ENCODE measurements at regions not wholly inside any gene's neighbourhood (a gene's known extent, or its start where the extent isn't known, plus 50 kb on each side); places are given as distances from the start of the nearest gene placed in this dataset.
"Not testable (repeated sequence)": the region's sequence is repeated elsewhere in the genome, so short reads cannot be mapped to it uniquely, and the experiment has no call there.

DNA sequence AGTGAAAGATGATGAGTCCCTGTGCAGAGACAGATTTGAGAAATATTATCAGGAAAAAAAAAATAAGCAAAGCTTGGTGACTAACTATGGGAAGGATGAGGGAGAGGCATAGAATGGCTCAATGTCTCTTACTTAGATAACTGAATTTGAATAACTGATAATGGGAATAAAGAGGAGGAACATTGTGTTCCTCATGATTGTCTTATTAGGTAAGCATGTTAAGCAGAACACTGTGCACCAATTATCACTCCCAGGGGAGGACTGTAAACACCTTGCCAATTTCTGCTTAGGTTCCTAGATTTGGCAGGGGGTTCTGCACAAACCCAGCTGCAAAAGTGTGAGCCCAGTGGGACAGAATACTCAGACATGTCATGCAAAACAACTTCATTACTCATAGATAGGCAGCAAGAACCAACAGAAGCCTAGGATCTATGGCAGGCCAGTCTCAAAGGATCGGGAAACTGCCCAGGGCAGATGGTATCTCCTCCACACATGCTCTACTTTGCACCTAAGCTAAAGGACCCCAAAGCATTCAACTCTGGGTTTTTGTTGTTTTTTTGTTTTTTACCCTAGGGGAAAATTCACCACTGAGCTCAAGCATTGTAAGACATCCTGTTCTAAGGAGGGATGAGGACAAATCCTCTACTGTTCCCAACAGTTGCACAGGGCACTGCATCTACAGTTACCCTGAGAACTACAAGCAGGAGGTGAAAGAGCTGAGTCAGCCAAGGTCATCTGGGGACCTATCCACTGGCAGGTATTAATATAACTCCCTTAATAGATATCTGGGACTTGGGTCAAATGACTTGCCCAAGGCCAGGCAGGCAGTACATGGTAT is 907.0 kb downstream of the RAPGEF2 start:
- in situ Hi-C loops (cut with HindIII; ENCODE audit: low sequenced_read_pairs), result no loop called here

- in situ Hi-C loops (cut with HindIII; ENCODE audit: low sequenced_read_pairs), result no loop called here
Observed at GRCh38 chr4:160019936-160020335, 917.1 kb downstream of the RAPGEF2 start.

- in situ Hi-C loops (cut with HindIII; ENCODE audit: low sequenced_read_pairs), result no loop called here
Observed at GRCh38 chr4:160020804-160021203, 917.9 kb downstream of the RAPGEF2 start.

GRCh38 chr4:160021870-160022269 is 919.0 kb downstream of the RAPGEF2 start:
- in situ Hi-C loops (cut with HindIII; ENCODE audit: low sequenced_read_pairs), result no loop called here

GRCh38 chr4:160026721-160027120 is 923.8 kb downstream of the RAPGEF2 start:
- in situ Hi-C loops (cut with HindIII; ENCODE audit: low sequenced_read_pairs), result no loop called here

- in situ Hi-C loops (cut with HindIII; ENCODE audit: low sequenced_read_pairs), result no loop called here
Observed at GRCh38 chr4:160034501-160034900, 931.6 kb downstream of the RAPGEF2 start.

GRCh38 chr4:160038615-160039014 is 935.7 kb downstream of the RAPGEF2 start:
- in situ Hi-C loops (cut with HindIII; ENCODE audit: low sequenced_read_pairs), result no loop called here

- in situ Hi-C loops (cut with HindIII; ENCODE audit: low sequenced_read_pairs), result no loop called here
Observed at GRCh38 chr4:160044693-160045092, 941.8 kb downstream of the RAPGEF2 start.

GRCh38 chr4:160082432-160083207 is 979.7 kb downstream of the RAPGEF2 start:
- in situ Hi-C loops (cut with HindIII; ENCODE audit: low sequenced_read_pairs), result no loop called here

GRCh38 chr4:160091631-160092030 is 988.8 kb downstream of the RAPGEF2 start:
- in situ Hi-C loops (cut with HindIII; ENCODE audit: low sequenced_read_pairs), result no loop called here

DNA sequence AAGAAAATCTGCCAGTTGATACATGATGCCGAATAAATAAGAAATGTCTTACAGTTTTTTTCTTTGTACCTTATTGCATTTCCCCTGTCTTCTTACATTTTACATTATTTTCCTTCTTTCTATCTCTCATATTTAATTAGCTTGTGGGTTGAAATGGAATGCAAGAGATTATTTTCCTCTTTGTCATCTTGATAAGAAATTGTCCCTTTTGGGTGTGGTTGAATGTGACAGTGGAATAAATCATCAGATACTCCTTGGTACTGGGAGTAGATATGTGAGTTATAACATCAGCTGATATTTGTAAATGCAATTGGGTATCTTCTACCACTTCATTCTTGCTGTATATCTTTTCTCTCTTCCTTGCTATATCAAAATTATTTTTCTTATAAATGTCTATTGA is 997.4 kb downstream of the RAPGEF2 start:
- in situ Hi-C loops (cut with HindIII; ENCODE audit: low sequenced_read_pairs), result no loop called here

- in situ Hi-C loops (cut with HindIII; ENCODE audit: low sequenced_read_pairs), result no loop called here
Observed at GRCh38 chr4:160110891-160111290, 1008.0 kb downstream of the RAPGEF2 start.

- in situ Hi-C loops (cut with HindIII; ENCODE audit: low sequenced_read_pairs), result no loop called here
Observed at GRCh38 chr4:160117686-160118085, 1014.8 kb downstream of the RAPGEF2 start.

DNA sequence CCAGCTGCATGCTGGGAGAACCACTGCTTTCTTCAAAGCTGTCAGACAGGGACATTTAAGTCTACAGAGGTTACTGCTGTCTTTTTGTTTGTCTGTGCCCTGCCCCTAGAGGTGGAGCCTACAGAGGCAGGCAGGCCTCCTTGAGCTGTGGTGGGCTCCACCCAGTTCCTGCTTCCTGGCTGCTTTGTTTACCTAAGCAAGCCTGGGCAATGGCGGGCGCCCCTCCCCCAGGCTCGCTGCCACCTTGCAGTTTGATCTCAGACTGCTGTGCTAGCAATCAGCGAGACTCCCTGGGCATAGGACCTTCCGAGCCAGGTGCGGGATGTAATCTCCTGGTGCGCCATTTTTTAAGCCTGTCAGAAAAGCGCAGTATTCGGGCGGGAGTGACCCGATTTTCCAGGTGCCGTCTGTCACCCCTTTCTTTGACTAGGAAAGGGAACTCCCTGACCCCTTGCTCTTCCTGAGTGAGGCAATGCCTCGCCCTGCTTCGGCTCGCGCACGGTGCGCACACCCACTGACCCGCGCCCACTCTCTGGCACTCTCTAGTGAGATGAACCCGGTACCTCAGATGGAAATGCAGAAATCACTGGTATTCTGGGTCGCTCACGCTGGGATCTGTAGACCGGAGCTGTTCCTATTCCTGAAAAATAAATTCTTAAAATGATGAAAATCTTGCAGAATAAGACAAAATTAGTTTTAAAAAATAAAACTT is 1022.9 kb downstream of the RAPGEF2 start:
- in situ Hi-C loops (cut with HindIII; ENCODE audit: low sequenced_read_pairs), result not testable (repeated sequence)

- in situ Hi-C loops (cut with HindIII; ENCODE audit: low sequenced_read_pairs), result no loop called here
Observed at GRCh38 chr4:160127211-160127610, 1024.3 kb downstream of the RAPGEF2 start.

GRCh38 chr4:160129439-160129838 is 1026.6 kb downstream of the RAPGEF2 start:
- in situ Hi-C loops (cut with HindIII; ENCODE audit: low sequenced_read_pairs), result no loop called here

DNA sequence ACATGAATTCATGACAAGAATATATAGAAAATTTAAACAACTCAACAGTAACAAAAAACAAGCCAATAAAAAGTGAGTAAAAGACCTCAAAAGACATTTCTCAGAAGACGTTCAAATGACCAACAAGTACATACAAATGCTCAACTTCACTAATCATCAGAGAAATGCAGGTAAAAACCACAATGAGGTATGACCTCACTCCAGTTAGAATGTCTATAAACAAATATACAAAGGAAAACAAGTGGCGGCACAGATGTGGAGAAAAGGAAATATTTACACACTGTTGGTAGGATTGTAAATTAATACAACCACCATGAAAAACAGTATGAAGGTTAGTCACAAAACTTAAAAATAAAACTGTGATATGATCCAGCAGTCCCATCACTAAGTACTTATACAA is 1033.1 kb downstream of the RAPGEF2 start:
- in situ Hi-C loops (cut with HindIII; ENCODE audit: low sequenced_read_pairs), result no loop called here

DNA sequence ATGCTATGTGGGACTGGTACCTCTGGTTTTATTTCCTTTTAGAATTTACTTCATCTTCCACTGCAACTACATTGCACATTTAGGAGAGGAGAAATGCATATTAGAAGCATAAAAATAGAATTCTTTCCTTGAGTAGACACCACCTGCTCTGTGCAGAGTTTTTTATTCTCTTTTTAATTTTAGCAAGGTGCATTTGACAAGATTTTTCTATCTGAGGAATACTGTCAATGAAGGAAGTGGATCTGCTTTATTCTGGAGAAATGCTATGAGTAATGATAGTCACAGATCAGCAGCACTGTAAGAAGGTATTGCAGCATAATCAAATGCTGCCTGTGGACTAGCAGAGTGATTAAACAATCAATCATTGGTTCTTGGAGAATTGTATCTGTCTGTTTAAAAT is 1038.3 kb downstream of the RAPGEF2 start:
- in situ Hi-C loops (cut with HindIII; ENCODE audit: low sequenced_read_pairs), result no loop called here

DNA sequence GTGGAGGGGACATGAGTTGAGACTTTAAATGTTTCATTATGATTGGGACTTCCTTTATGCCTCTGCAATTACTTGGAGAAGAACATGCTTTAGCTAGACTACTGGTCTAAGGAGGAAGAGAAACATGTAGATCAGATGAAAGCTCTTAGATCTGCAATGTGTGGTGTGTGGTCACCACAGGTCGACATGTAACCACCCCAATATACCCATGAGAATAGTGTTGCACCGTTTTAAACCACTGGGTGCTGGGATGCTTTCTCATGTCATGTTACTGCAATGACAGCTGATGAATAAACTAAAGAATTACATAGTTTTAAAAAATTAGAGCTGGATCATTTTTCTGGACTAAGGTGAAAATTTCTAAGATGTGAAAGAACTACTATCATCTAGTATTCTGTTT is 1039.7 kb downstream of the RAPGEF2 start:
- in situ Hi-C loops (cut with HindIII; ENCODE audit: low sequenced_read_pairs), result no loop called here

GRCh38 chr4:160143574-160143973 is 1040.7 kb downstream of the RAPGEF2 start:
- in situ Hi-C loops (cut with HindIII; ENCODE audit: low sequenced_read_pairs), result no loop called here

- in situ Hi-C loops (cut with HindIII; ENCODE audit: low sequenced_read_pairs), result no loop called here
Observed at GRCh38 chr4:160159457-160159856, 1056.6 kb downstream of the RAPGEF2 start.

All from endothelial cell of hepatic sinusoid (primary cell).